GM12865 (cell line): ENCODE measurements at regions not wholly inside any gene's neighbourhood (a gene's known extent, or its start where the extent isn't known, plus 50 kb on each side); places are given as distances from the start of the nearest gene placed in this dataset.

Experiments
- DNase-seq: peaks from one replicate; pipeline ENCODE4 v3.0.0; 2010; ENCODE audit warnings: low read depth
- H3K4me3 ChIP-seq: 2 replicates; pipeline ENCODE4 v1.5.1; 2011; ENCODE audit warnings: mild to moderate bottlenecking, low read depth, low read length, control low read depth
- CTCF ChIP-seq: IDR thresholded peaks from 2 replicates; pipeline ENCODE4 v1.5.1; 2011; ENCODE audit warnings: low read length, control low read depth, low read depth, inconsistent platforms; ENCODE audit not compliant: insufficient read depth; ENCODE audit errors: missing control alignments

GRCh38 chr17:79248843-79249493 is 174.3 kb downstream of the ENGASE start:
- no peak for TF ChIP-seq CTCF
- no peak for DNase-seq
- no peak overlapping the region for H3K4me3 ChIP-seq

- H3K4me3 ChIP-seq = no peak overlapping the region
- no peak for TF ChIP-seq CTCF
- DNase-seq = no peak
Observed at GRCh38 chr17:79246225-79247190, 171.9 kb downstream of the ENGASE start.

- H3K4me3 ChIP-seq = no peak overlapping the region
- TF ChIP-seq CTCF = no peak
- no peak for DNase-seq
Observed at GRCh38 chr17:79244665-79245064, 170.0 kb downstream of the ENGASE start.

- DNase-seq = no peak
Observed at GRCh38 chr17:79243996-79244395, 169.4 kb downstream of the ENGASE start.

GRCh38 chr17:79243603-79243990 is 169.0 kb downstream of the ENGASE start:
- no peak for DNase-seq
- no peak overlapping the region for H3K4me3 ChIP-seq
- TF ChIP-seq CTCF = no peak

More at GRCh38 chr17:79243996-79244395, 169.4 kb downstream of the ENGASE start:
- no peak overlapping the region for H3K4me3 ChIP-seq
- TF ChIP-seq CTCF = no peak

- no peak for TF ChIP-seq CTCF
- no peak overlapping the region for H3K4me3 ChIP-seq
- DNase-seq = peak; percentile 34
Observed at GRCh38 chr17:79242873-79243602, 168.4 kb downstream of the ENGASE start.
